CD4-positive, alpha-beta memory T cell (primary cell): ENCODE measurements at regions not wholly inside any gene's neighbourhood (a gene's known extent, or its start where the extent isn't known, plus 50 kb on each side); places are given as distances from the start of the nearest gene placed in this dataset.
A peak's percentile ranks its signal among the peaks of the same experiment; 100 is the strongest.

Experiments
- CTCF ChIA-PET: fragments of 350-600 bp; sonication (Branson Sonifier 250); formaldehyde crosslinking; loops from one replicate; lab custom pipeline; 2021; ENCODE audit warnings: inconsistent platforms; ENCODE audit not compliant: partially characterized antibody; lab: Charles Lee
- POLR2A ChIA-PET: fragments of 350-600 bp; sonication (Branson Sonifier 250); formaldehyde crosslinking; loops from one replicate; lab custom pipeline; 2021; ENCODE audit not compliant: partially characterized antibody; lab: Charles Lee
- DNase-seq, 5 donors: peaks; one replicate each; pipeline versions ENCODE4 v3.0.0 to v3.0.0-alpha.2; 2020 to 2022; ENCODE audit warnings: mixed read lengths in 1 of 5
- H3K27ac ChIP-seq: one replicate; pipeline ENCODE4 v1.7.0; 2013; ENCODE audit warnings: low read depth, low read length
- H3K27me3 ChIP-seq: 2 replicates; pipeline ENCODE4 v1.7.0; 2013; ENCODE audit warnings: mild to moderate bottlenecking, low read length, moderate library complexity; ENCODE audit not compliant: insufficient read depth
- H3K36me3 ChIP-seq: 2 replicates; pipeline ENCODE4 v1.7.0; 2013; ENCODE audit warnings: mild to moderate bottlenecking, low read length, moderate library complexity; ENCODE audit not compliant: insufficient read depth
- H3K4me1 ChIP-seq: 2 replicates; pipeline ENCODE4 v1.7.0; 2013; ENCODE audit warnings: mild to moderate bottlenecking, low read length, moderate library complexity; ENCODE audit not compliant: insufficient read depth
- H3K4me3 ChIP-seq, 2 donors: one replicate each; pipeline ENCODE4 v1.7.0; 2013; ENCODE audit warnings: low read length in 2 of 2, mild to moderate bottlenecking in 1 of 2
- H3K9me3 ChIP-seq, 2 donors: one replicate each; pipeline ENCODE4 v1.7.0; 2013; ENCODE audit warnings: low read length in 2 of 2, control low read depth in 1 of 2; ENCODE audit not compliant: control insufficient read depth in 1 of 2
- H3K27ac Mint-ChIP-seq, 7 donors: one replicate each; pipeline ENCODE4 v1.8.0; 2020 to 2021; ENCODE audit warnings: mixed read lengths in 7 of 7, mild to moderate bottlenecking in 6 of 7, inconsistent platforms in 3 of 7, moderate library complexity in 3 of 7
- H3K27me3 Mint-ChIP-seq, 2 donors: one replicate each; pipeline ENCODE4 v1.8.0; 2020 to 2021; ENCODE audit warnings: mixed read lengths in 2 of 2
- H3K36me3 Mint-ChIP-seq, 2 donors: one replicate each; pipeline ENCODE4 v1.8.0; 2020 to 2021; ENCODE audit warnings: mixed read lengths in 2 of 2, inconsistent platforms in 1 of 2, mild to moderate bottlenecking in 1 of 2
- H3K4me1 Mint-ChIP-seq, 4 donors: one replicate each; pipeline ENCODE4 v1.8.0; 2020 to 2021; ENCODE audit warnings: mixed read lengths in 4 of 4, mild to moderate bottlenecking in 1 of 4
- H3K4me3 Mint-ChIP-seq, 8 donors: one replicate each; pipeline ENCODE4 v1.8.0; 2020 to 2021; ENCODE audit warnings: mixed read lengths in 8 of 8, mild to moderate bottlenecking in 7 of 8, moderate library complexity in 6 of 8, inconsistent platforms in 3 of 8
- H3K9me3 Mint-ChIP-seq, 8 donors: one replicate each; pipeline ENCODE4 v1.8.0; 2020 to 2021; ENCODE audit warnings: mixed read lengths in 8 of 8, mild to moderate bottlenecking in 5 of 8, inconsistent platforms in 3 of 8, moderate library complexity in 1 of 8
- intact Hi-C: fragments of 100-400 bp; cut with micrococcal nuclease; formaldehyde crosslinking; loops from one replicate; pipeline ENCODE4 v1.15.1; 2023

DNA sequence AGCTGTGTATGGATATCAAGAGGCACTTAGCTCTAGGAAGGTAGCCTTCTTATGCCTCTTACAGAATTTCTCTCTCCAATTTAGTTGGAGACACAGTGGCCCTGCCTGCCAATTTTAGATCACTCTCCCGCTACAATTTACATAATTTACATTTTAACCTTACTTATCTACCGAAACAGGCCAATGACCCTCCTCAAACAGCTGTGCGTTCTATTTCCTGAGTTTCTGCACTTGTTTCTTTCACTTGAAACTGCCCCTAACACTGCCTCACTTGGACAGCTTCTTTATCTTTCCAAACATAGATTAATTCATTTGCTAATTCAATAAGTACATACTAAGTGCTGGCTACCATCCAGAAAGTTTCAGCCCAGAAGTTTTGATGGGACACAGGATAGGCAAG lies 52.9 kb upstream of the HDDC2 start:
- H3K27ac ChIP-seq: no peak overlapping the region
- intact Hi-C loops: no loop called here
- Mint-ChIP-seq H3K4me3 (no peak overlapping the region), H3K27ac (no peak overlapping the region), H3K36me3 (no peaks in the 10 kb centered on the region), H3K4me1 (peaks cover 0 to 15% (median 5%) of the 10 kb centered on the region in 4 donors), H3K27me3 (peaks cover 2 to 9% of the 10 kb centered on the region in 2 donors), H3K9me3 (no peaks in the 10 kb centered on the region)
- no peaks in the 10 kb centered on the region for H3K4me1 ChIP-seq
- H3K36me3 ChIP-seq: no peaks in the 10 kb centered on the region
- DNase-seq: no peak
- CTCF ChIA-PET: no interaction called here
- no peak overlapping the region for H3K4me3 ChIP-seq
- no peaks in the 10 kb centered on the region for H3K27me3 ChIP-seq
- no peaks in the 10 kb centered on the region for H3K9me3 ChIP-seq
- POLR2A ChIA-PET: no interaction called here

DNA sequence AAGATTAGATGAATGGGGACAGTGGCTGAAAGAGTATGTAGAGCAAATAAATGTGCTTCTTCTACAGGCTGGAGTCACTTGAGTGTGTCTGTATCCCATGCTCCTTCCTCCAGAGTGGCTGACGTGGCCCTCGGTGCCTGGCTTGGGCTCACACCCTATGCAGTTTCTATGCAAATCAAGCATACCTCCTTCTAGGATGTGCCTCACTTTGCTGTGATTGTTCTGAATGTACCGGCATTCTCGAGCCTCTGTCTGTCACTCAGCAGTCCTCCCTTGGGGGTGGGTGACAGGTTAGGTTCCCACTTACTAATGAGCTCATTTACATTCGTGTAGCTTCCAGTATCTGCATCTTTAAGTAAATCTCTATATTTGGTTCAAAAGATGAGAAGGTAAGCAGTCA lies 55.1 kb upstream of the HDDC2 start:
- Mint-ChIP-seq H3K36me3 (no peaks in the 10 kb centered on the region), H3K27ac (peak overlapping the region in 4 of 7 donors; percentile 14 to 47 (median 30)), H3K4me3 (peak overlapping the region in 1 of 8 donors; percentile 4), H3K9me3 (no peaks in the 10 kb centered on the region), H3K27me3 (peaks cover 8 to 13% of the 10 kb centered on the region in 2 donors), H3K4me1 (peaks cover 0 to 15% (median 5%) of the 10 kb centered on the region in 4 donors)
- Histone ChIP-seq H3K4me1 (no peaks in the 10 kb centered on the region), H3K27me3 (no peaks in the 10 kb centered on the region), H3K27ac (no peak overlapping the region), H3K9me3 (no peaks in the 10 kb centered on the region), H3K36me3 (no peaks in the 10 kb centered on the region), H3K4me3 (no peak overlapping the region)
- ChIA-PET CTCF (interaction anchor here (0.7 kb wide), 1 partner anchor 205 kb away, joined by 3 read pairs; no protein-coding TSS in a partner anchor), POLR2A (no interaction called here)
- intact Hi-C loops: no loop called here
- no peak for DNase-seq

DNA sequence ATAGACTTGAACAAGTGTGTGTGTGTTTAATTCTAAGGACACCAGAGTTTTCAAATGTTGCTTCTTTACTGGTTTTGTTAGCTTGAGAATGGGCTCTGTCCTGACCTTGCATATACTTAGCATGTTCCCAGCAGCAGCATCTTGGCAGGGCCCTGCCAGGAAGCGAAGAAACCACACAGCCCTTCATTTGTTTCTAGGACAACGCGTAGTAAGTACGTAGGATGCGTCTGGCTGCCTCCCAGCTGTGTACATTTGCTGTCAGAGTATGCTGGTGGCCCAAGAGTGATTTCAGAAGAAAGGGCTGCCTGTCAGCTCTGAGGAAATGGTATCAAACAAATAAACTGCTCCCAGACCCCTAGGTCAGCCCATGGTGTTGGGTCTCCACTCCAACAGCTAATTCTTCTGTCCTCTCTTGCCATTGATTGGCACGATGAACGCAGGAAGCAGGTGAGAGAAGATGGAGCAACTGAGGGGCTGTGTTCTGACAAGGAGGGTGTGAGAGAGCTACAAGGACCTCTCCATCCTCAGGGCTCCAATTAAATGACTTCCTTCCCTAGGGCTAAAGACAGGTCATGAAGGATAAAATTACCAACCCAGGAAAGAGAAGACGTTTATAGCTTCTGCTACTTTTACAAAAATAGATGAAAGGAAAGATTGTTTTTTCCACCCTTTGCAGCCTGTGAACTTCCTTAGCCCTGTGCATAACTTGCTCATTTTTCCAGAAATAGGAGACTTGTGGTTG lies 55.9 kb upstream of the HDDC2 start:
- Mint-ChIP-seq H3K9me3 (no peaks in the 10 kb centered on the region), H3K36me3 (no peaks in the 10 kb centered on the region), H3K4me3 (peak overlapping the region in 1 of 8 donors; percentile 20), H3K4me1 (peaks cover 3 to 18% (median 9%) of the 10 kb centered on the region in 4 donors), H3K27me3 (peaks cover 15 to 20% of the 10 kb centered on the region in 2 donors), H3K27ac (peak overlapping the region in 1 of 7 donors; percentile 36)
- Histone ChIP-seq H3K4me3 (no peak overlapping the region), H3K4me1 (no peaks in the 10 kb centered on the region), H3K36me3 (no peaks in the 10 kb centered on the region), H3K27me3 (peaks cover 4% of the 10 kb centered on the region), H3K27ac (no peak overlapping the region), H3K9me3 (no peaks in the 10 kb centered on the region)
- peak; percentile 24 to 43 (median 37) for DNase-seq
- intact Hi-C loops: no loop called here
- ChIA-PET POLR2A (no interaction called here), CTCF (interaction anchor here (0.7 kb wide), 1 partner anchor 206 kb away, joined by 3 read pairs; no protein-coding TSS in a partner anchor)

GRCh38 chr6:125358898-125359297 lies 57.1 kb upstream of the HDDC2 start:
- no peak for DNase-seq
- Mint-ChIP-seq H3K9me3 (no peaks in the 10 kb centered on the region), H3K4me3 (no peak overlapping the region), H3K27ac (peak overlapping the region in 1 of 7 donors; percentile 21), H3K36me3 (no peaks in the 10 kb centered on the region), H3K27me3 (peaks cover 17 to 23% of the 10 kb centered on the region in 2 donors), H3K4me1 (peaks cover 6 to 19% (median 9%) of the 10 kb centered on the region in 4 donors)
- H3K4me3 ChIP-seq: no peak overlapping the region
- no peaks in the 10 kb centered on the region for H3K4me1 ChIP-seq
- no peaks in the 10 kb centered on the region for H3K36me3 ChIP-seq
- ChIA-PET CTCF (no interaction called here), POLR2A (no interaction called here)
- no peaks in the 10 kb centered on the region for H3K9me3 ChIP-seq
- H3K27me3 ChIP-seq: peaks cover 7% of the 10 kb centered on the region
- no peak overlapping the region for H3K27ac ChIP-seq
- intact Hi-C loops: no loop called here

- no peak for DNase-seq
- intact Hi-C loops: no loop called here
- Histone ChIP-seq H3K4me3 (no peak overlapping the region), H3K36me3 (no peaks in the 10 kb centered on the region), H3K27me3 (peaks cover 7% of the 10 kb centered on the region), H3K27ac (no peak overlapping the region), H3K4me1 (no peaks in the 10 kb centered on the region), H3K9me3 (no peaks in the 10 kb centered on the region)
- peaks cover 33% of the 10 kb centered on the region in 2 donors for H3K27me3 Mint-ChIP-seq
- H3K4me3 Mint-ChIP-seq: no peak overlapping the region
- POLR2A ChIA-PET: no interaction called here
- CTCF ChIA-PET: interaction anchor here (1.5 kb wide), 1 partner anchor 11 kb away, joined by 4 read pairs; no protein-coding TSS in a partner anchor
- no peaks in the 10 kb centered on the region for H3K9me3 Mint-ChIP-seq
- peaks cover 6 to 17% (median 9%) of the 10 kb centered on the region in 4 donors for H3K4me1 Mint-ChIP-seq
- no peak overlapping the region for H3K27ac Mint-ChIP-seq
- no peaks in the 10 kb centered on the region for H3K36me3 Mint-ChIP-seq
These were observed 60.1 kb upstream of the HDDC2 start for GRCh38 chr6:125361868-125362267.

DNA sequence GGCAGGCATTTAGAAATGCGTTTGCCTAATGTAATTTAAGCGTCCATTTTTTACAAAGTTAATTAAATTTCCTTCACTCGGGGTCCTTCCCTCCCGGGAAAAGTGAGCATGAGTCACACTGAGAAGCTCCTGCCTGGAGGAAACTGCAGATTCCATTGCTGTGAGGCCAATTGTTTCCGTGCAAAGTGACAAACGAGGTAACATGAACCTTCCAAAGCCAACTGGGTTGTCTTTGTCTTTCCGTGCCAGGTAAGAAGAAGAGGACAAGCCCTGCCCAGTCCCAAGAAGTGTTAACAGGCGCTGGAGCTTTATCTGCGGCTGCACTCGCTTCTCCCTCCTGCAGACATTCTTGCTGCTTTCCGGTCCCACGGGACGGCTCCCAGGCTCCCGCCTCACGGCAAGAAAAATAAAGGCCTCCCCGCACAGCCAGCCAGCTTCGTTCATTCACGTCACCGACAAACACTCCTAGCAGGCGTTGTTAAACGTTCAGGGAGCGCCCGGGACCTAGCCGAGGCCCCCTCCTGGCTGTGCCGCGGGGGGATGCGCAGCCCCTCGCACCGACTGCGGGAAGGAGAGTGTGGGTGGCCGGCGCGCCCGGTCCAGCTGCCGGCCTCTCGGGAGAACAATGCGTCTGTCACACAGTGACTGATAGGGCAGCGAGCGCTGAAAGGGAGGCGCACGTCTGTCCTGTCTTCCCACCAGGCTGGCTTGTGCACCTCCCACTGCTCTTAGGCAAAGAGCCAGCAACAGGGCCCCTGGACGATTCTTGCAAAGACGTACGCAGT lies 61.5 kb upstream of the HDDC2 start:
- H3K36me3 Mint-ChIP-seq: no peaks in the 10 kb centered on the region
- no peak overlapping the region for H3K4me3 ChIP-seq
- H3K27ac Mint-ChIP-seq: no peak overlapping the region
- intact Hi-C loops: no loop called here
- DNase-seq: no peak
- CTCF ChIA-PET: interaction anchor here (0.8 kb wide), 1 partner anchor 49 kb away, joined by 3 read pairs; no protein-coding TSS in a partner anchor
- no peaks in the 10 kb centered on the region for H3K36me3 ChIP-seq
- POLR2A ChIA-PET: no interaction called here
- no peak overlapping the region for H3K4me3 Mint-ChIP-seq
- H3K9me3 Mint-ChIP-seq: no peaks in the 10 kb centered on the region
- peaks cover 33 to 39% of the 10 kb centered on the region in 2 donors for H3K27me3 Mint-ChIP-seq
- H3K9me3 ChIP-seq: no peaks in the 10 kb centered on the region
- H3K27ac ChIP-seq: no peak overlapping the region
- peaks cover 7% of the 10 kb centered on the region for H3K27me3 ChIP-seq
- H3K4me1 Mint-ChIP-seq: peaks cover 3 to 6% (median 6%) of the 10 kb centered on the region in 4 donors
- no peaks in the 10 kb centered on the region for H3K4me1 ChIP-seq

- Mint-ChIP-seq H3K27me3 (peaks cover 36 to 37% of the 10 kb centered on the region in 2 donors), H3K4me1 (peaks cover 3 to 6% (median 5%) of the 10 kb centered on the region in 4 donors), H3K4me3 (peak overlapping the region in 2 of 8 donors; percentile 4 to 20), H3K36me3 (no peaks in the 10 kb centered on the region), H3K9me3 (no peaks in the 10 kb centered on the region), H3K27ac (no peak overlapping the region)
- no peaks in the 10 kb centered on the region for H3K9me3 ChIP-seq
- H3K27ac ChIP-seq: no peak overlapping the region
- H3K4me1 ChIP-seq: no peaks in the 10 kb centered on the region
- ChIA-PET CTCF (interaction anchor here (0.8 kb wide), 1 partner anchor 49 kb away, joined by 3 read pairs; no protein-coding TSS in a partner anchor), POLR2A (no interaction called here)
- no peak overlapping the region for H3K4me3 ChIP-seq
- DNase-seq: no peak
- peaks cover 7% of the 10 kb centered on the region for H3K27me3 ChIP-seq
- intact Hi-C loops: no loop called here
- no peaks in the 10 kb centered on the region for H3K36me3 ChIP-seq
These were observed 62.0 kb upstream of the HDDC2 start for GRCh38 chr6:125363824-125364165.
